ENCODE measurements at regions not wholly inside any gene's neighbourhood (a gene's known extent, or its start where the extent isn't known, plus 50 kb on each side); places are given as distances from the start of the nearest gene placed in this dataset.

GRCh38 chr5:2291146-2291840 lies 408.6 kb upstream of the IRX4 start:
- no peak for DNase-seq

GRCh38 chr5:2289380-2289779 lies 406.7 kb upstream of the IRX4 start:
- DNase-seq = no peak

- no peak for DNase-seq
Measured at GRCh38 chr5:2288968-2289367, 406.2 kb upstream of the IRX4 start.

- no peak for DNase-seq
Measured at GRCh38 chr5:2288466-2288865, 405.7 kb upstream of the IRX4 start.

GRCh38 chr5:2286250-2286649 lies 403.5 kb upstream of the IRX4 start:
- DNase-seq = no peak

GRCh38 chr5:2284678-2285077 lies 402.0 kb upstream of the IRX4 start:
- no peak for DNase-seq

- no peak for DNase-seq
Measured at GRCh38 chr5:2283481-2284045, 400.8 kb upstream of the IRX4 start.

- DNase-seq = no peak
Measured at GRCh38 chr5:2282893-2283292, 400.2 kb upstream of the IRX4 start.

- DNase-seq = no peak
Measured at GRCh38 chr5:2282034-2282690, 399.4 kb upstream of the IRX4 start.

- DNase-seq = no peak
Measured at GRCh38 chr5:2281446-2281845, 398.7 kb upstream of the IRX4 start.

- no peak for DNase-seq
Measured at GRCh38 chr5:2280318-2280717, 397.6 kb upstream of the IRX4 start.

GRCh38 chr5:2278825-2279456 lies 396.2 kb upstream of the IRX4 start:
- DNase-seq = no peak

GRCh38 chr5:2277886-2278285 lies 395.2 kb upstream of the IRX4 start:
- DNase-seq = no peak

GRCh38 chr5:2276101-2276500 lies 393.4 kb upstream of the IRX4 start:
- DNase-seq = no peak

GRCh38 chr5:2272755-2273154 lies 390.0 kb upstream of the IRX4 start:
- DNase-seq = no peak

GRCh38 chr5:2272039-2272438 lies 389.3 kb upstream of the IRX4 start:
- DNase-seq = no peak

- DNase-seq = no peak
Measured at GRCh38 chr5:2271316-2271715, 388.6 kb upstream of the IRX4 start.

GRCh38 chr5:2270467-2270866 lies 387.7 kb upstream of the IRX4 start:
- DNase-seq = no peak

GRCh38 chr5:2269656-2270055 lies 386.9 kb upstream of the IRX4 start:
- no peak for DNase-seq

GRCh38 chr5:2267991-2268390 lies 385.3 kb upstream of the IRX4 start:
- no peak for DNase-seq

- no peak for DNase-seq
Measured at GRCh38 chr5:2266641-2267240, 384.0 kb upstream of the IRX4 start.

- no peak for DNase-seq
Measured at GRCh38 chr5:2265341-2265740, 382.6 kb upstream of the IRX4 start.

GRCh38 chr5:2263763-2264162 lies 381.0 kb upstream of the IRX4 start:
- DNase-seq = no peak

Measured in left kidney (tissue), 1 donor.